AG09309 (cell line): ENCODE measurements at regions not wholly inside any gene's neighbourhood (a gene's known extent, or its start where the extent isn't known, plus 50 kb on each side); places are given as distances from the start of the nearest gene placed in this dataset.
A peak's percentile ranks its signal among the peaks of the same experiment; 100 is the strongest.

ENCODE experiments used
- DNase-seq: peaks from one replicate; pipeline ENCODE4 v3.0.0-alpha.2; 2010; ENCODE audit warnings: low read depth
- H3K4me3 ChIP-seq: 2 replicates; pipeline ENCODE4 v1.5.1; 2011; ENCODE audit warnings: mild to moderate bottlenecking, low read depth, low read length, moderate library complexity; ENCODE audit not compliant: control insufficient read depth
- TF ChIP-seq, protein P1 (sequence below): IDR thresholded peaks from 2 replicates; pipeline ENCODE4 v1.5.1; 2011; ENCODE audit warnings: mild to moderate bottlenecking, low read depth, low read length, inconsistent platforms; ENCODE audit not compliant: insufficient read depth, control insufficient read depth; ENCODE audit errors: missing control alignments

DNA sequence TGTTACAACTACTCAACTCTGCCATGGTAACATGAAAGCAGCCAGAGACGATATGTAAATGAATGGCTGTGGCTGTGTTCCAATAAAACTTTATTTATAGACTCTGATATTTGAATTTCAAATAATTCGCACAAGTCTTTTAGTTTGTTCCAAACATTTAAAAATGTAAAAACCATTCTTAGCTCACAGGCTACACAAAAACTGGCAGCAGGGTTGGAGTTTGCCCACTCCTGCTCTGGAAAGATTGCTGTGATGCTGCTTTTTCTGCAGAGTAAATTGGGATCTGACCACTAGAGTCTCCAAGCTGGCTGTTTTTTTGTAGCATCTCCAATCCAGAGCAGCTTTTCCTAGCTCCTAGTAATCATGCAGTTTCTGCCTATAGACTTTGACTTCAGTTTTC lies 157.5 kb downstream of the CHRM3 start:
- DNase-seq: no peak
- TF ChIP-seq, protein P1, sequence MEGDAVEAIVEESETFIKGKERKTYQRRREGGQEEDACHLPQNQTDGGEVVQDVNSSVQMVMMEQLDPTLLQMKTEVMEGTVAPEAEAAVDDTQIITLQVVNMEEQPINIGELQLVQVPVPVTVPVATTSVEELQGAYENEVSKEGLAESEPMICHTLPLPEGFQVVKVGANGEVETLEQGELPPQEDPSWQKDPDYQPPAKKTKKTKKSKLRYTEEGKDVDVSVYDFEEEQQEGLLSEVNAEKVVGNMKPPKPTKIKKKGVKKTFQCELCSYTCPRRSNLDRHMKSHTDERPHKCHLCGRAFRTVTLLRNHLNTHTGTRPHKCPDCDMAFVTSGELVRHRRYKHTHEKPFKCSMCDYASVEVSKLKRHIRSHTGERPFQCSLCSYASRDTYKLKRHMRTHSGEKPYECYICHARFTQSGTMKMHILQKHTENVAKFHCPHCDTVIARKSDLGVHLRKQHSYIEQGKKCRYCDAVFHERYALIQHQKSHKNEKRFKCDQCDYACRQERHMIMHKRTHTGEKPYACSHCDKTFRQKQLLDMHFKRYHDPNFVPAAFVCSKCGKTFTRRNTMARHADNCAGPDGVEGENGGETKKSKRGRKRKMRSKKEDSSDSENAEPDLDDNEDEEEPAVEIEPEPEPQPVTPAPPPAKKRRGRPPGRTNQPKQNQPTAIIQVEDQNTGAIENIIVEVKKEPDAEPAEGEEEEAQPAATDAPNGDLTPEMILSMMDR: no peak
- H3K4me3 ChIP-seq: no peak overlapping the region

DNA sequence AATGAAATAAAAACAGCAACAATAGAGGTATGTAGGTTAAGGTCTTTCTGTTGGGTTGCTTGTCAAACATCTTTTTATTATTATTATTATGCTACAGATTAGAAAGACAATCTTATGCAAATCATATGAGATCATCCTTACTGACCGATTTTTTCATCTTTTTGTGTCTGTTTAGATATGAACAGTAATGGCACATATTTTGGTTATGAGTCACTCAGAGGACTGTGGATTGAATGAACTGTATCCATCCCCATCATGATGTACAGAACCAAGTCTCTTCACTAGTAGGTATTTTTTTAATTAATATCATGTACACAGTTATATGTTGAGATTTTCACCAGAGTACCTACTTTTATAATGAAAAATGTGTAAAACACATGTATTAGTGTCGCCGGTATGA lies 159.1 kb downstream of the CHRM3 start:
- TF ChIP-seq, protein P1: no peak
- no peak overlapping the region for H3K4me3 ChIP-seq
- no peak for DNase-seq

DNA sequence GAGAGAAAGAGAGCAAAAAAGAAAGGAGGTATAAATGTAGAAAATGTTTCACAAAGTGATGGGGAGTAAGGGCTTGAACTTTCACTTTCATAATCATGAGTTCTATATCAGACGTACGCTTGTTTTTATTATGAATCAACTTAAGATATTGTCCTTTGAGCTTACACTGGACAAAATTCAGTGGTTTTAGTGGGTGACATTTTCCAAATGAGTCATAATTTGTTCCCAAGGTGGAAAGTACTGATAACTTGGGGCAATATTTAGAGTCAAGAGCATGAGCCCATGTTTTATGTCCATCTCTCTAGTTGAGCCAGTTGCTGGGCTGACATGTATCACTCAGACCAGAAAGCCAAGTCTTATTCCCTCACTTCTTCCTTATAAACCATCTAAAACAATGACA lies 161.6 kb downstream of the CHRM3 start:
- TF ChIP-seq, protein P1: no peak
- DNase-seq: no peak
- no peak overlapping the region for H3K4me3 ChIP-seq

DNA sequence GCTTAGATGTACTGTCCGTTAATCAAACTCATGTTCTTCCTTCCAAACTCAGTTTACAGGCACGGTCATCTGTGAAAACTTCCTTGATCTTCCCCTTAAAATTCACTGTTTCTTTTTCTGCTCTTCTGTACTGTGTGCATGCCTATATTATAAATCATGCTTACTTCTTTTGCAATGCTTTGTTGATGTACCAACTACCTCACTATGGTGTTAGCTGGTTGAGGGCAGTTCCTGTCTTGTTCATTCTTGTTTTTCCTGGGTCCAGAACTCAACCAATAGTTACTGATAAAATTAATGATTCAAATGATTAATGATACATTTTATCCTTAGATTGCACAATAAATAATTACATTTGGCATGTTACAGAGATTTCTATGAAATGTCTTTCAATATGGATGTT lies 163.8 kb downstream of the CHRM3 start:
- TF ChIP-seq, protein P1: no peak
- peak; percentile 7 for DNase-seq
- H3K4me3 ChIP-seq: no peak overlapping the region

DNA sequence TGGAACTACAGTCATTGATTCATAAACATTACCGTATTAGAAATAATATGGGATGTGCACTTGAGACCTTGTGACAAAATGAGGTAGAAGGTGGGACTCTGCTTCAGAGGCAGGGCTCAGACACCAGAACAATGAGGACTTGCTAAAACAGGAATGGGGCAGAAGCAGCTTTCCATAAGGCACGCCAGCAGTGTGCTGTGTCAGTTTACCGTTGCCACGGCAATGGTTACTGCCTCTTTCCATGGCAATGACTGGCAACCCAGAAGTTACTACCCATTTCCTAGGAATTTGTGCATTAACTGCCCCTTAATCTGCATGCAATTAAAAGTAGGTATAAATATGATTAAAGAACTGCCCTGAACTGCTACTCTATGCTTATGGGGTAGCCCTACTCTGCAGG lies 169.0 kb downstream of the CHRM3 start:
- DNase-seq: no peak
- no peak overlapping the region for H3K4me3 ChIP-seq
- TF ChIP-seq, protein P1: no peak

DNA sequence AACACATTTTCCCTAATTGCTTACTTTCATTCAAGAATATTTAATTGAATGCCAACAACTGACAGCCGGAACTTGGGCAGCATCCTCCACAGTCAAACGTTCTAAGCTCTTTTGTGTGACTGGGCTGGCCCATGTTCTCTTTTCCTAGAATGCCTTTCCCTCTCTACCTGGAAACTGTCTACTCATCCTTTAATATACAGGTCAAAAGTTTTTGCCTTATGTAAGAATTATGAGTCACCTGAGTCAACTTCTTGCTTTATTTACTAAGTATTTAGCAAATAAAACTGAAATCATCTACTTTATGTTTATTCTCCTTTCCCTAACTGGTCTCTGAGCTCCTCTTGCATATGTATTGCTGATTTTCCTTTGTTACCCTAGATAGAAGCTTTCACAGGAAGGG lies 172.2 kb downstream of the CHRM3 start:
- H3K4me3 ChIP-seq: no peak overlapping the region
- no peak for DNase-seq
- TF ChIP-seq, protein P1: no peak

DNA sequence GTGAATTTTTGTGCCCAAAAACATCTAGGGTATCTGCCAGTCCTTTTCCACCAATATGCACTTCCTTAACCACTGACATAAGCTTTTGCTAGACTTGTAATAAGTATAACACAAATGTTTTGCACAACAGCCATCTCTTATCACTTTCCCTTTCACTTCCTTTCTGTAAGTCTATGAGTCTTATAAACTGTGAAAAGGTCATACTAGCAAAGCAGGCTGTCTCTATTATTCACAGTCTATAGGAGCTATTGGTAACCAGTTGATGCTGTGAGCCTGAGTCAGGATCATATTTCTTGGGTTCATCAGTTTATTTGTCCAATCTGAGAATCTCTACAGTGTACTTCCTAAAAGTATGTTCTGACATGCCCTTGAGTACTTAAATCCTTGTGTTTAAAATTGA lies 172.6 kb downstream of the CHRM3 start:
- TF ChIP-seq, protein P1: no peak
- H3K4me3 ChIP-seq: no peak overlapping the region
- no peak for DNase-seq
